NCI-H748 treated with DMSO at 0.1 percent for 48 hours (cell line): ENCODE measurements at regions not wholly inside any gene's neighbourhood (a gene's known extent, or its start where the extent isn't known, plus 50 kb on each side); places are given as distances from the start of the nearest gene placed in this dataset.

Source experiments
- DNase-seq: peaks from one replicate; lab custom pipeline; 2025; lab: John Stamatoyannopoulos, UW

GRCh38 chr9:119020730-119021333, 348.4 kb downstream of the BRINP1 start:
- no peak for DNase-seq

GRCh38 chr9:119026120-119026519, 343.1 kb downstream of the BRINP1 start:
- no peak for DNase-seq

DNA sequence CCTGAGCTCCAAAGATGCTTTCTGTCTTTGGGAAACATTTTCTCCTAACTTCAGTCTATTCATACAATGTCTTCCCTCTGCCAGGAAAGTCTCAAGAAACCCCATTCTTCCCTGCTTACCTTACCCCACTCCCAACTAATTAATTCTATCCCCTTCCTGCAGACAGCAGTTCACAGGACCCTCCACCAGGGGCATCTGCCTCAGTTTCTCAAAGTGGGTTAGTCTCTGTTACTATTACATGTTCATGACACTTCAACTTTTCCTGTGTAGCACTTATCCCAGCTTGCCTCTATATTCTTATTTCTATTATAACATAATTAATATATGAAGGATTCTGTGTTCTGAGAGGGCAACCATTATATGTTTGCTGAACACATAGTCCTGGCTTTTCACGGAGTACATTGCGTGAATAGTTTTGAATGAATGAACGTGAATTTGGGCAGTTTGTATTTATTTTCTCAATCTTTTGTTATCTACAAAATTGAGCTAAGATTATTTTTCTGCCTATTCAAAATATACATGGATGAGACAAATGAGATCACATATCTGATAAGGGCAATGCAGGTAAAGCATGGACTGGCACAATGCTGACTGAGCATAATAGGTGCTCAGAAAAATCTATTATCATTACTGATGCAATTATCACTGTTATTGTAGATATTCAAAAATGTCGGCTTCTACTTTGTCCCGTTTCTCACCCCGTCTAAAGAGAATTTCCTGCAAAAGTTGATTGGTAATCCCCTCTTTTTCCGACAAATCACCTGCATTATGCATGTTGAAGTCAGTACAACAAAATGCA, 341.1 kb downstream of the BRINP1 start:
- no peak for DNase-seq

GRCh38 chr9:119029886-119030285, 339.3 kb downstream of the BRINP1 start:
- no peak for DNase-seq

DNA sequence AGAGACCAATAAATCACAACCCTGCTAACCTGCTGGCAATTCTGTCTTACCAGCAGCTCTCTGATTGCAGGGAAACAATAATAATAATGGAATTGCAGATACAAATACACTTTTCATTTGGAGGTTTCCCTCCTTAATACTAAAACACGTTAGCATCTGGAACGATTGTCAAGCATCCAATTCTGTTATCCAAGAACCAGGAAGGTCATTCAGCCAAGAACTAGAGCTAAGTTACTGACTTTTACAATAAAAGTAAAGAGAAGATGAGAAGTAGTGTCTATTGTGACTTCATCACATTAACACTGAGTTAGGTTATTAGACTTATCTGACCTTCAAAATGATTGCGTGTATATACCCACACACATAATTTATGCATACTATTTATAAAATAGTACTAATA, 335.6 kb downstream of the BRINP1 start:
- no peak for DNase-seq

GRCh38 chr9:119036969-119037368, 332.3 kb downstream of the BRINP1 start:
- DNase-seq = no peak

GRCh38 chr9:119043996-119044395, 325.2 kb downstream of the BRINP1 start:
- DNase-seq = no peak

GRCh38 chr9:119044806-119045205, 324.4 kb downstream of the BRINP1 start:
- DNase-seq = no peak

DNA sequence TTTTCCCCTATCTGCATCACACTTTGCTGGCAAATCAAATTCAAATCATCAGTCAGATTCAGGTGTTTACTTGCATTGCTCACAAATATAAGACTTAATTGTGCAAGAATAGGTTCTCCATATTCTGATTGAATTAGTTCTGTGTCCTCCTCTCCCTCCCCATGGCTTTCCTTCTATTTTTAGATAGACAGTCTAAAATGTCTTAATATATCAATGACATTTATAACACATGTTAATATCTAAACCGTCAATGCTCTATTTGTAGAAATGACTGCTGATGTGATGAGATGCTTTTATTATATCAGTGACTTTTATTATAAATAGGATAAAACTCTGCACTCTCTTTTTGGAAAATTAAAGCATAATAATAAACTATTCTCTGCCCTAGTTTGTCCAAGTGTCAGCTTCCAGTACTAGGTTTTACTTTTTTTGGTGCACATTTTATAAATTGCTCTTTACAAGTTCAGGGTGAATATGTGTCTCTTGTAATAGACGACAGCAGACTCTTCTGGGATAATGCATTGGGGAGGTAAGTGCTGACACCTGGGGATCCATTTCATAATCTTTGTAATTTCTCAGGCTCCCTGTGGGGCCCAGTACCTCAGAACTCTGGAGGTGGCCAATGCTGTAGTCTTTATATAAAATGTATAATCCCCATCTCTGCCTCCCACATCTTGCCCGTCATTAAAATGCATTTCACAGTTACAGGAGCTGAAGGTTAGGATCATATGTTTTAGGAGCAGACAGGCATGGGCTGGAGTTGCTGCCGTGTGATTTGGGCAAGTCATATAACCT, 321.5 kb downstream of the BRINP1 start:
- DNase-seq = no peak

DNA sequence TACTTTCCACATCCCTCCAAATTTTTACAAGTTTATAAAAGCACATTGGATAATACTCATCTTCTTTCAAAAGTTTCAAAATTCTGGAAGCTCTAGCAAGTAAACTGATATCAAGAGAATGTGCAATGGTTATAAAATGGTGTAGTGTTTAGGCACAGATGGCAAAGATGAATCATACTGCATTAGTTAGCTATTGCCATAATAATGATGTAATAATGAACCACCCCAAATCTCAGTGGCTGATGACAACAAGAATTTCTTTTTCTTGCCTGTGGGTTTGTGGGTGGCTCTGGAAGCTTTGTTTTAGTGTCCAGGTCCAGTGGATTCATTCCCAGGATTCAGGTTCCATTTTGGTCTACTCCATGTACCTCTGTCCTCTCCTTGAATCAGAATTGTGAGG, 319.0 kb downstream of the BRINP1 start:
- DNase-seq = no peak

DNA sequence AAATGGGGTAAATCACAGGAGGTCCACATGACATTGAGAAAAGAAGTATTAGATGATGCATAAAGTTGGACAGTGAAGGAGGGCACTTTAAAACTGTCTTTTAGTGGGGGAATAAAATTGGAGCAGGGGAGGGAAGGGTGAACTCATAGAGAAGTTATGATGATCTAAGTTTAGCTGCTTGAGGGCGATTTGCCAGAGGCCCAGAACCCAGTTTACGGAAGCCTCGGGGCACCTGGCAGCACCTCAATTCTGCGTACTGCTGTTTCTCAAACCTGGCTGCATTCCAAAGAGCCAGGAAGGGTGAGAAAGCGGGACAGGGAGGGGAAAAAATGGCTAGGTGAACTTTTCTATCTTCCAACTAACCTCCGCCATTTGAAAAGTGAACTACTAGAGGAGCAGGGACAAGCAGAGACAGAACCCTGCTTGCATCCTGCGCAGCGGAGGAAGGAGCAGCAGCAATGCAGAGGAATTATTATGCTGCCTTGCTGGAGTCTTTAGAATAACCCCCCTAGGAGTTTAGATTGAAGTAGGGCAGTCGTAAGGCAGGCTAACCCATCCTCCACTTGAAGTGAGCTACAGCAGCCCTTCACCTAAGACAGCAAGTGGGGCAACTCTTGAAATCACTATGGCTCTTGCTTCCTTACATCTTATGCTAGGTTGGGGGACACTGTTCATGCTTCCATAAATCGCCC, 316.8 kb downstream of the BRINP1 start:
- no peak for DNase-seq

GRCh38 chr9:119053070-119053469, 316.2 kb downstream of the BRINP1 start:
- no peak for DNase-seq

GRCh38 chr9:119060629-119061385, 308.4 kb downstream of the BRINP1 start:
- DNase-seq = no peak

DNA sequence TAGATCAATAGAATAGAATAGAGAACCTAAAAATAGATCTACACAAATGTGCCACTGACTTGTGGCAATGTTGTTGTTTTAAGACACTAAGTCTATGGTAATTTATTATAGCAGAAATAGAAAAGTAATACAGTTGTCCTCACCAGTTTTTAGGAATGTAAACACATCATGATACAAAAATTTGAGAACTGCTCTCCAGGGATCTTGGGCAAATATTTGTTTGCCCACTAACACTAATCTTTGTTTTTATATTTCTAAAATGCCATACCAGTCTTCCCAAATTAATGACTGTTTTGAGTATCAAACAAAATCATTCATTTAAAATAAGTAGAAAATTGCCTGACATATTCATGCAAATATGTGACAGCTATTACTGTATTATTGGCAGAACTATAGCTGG, 297.6 kb downstream of the BRINP1 start:
- DNase-seq = no peak

GRCh38 chr9:119074017-119074416, 295.2 kb downstream of the BRINP1 start:
- no peak for DNase-seq

DNA sequence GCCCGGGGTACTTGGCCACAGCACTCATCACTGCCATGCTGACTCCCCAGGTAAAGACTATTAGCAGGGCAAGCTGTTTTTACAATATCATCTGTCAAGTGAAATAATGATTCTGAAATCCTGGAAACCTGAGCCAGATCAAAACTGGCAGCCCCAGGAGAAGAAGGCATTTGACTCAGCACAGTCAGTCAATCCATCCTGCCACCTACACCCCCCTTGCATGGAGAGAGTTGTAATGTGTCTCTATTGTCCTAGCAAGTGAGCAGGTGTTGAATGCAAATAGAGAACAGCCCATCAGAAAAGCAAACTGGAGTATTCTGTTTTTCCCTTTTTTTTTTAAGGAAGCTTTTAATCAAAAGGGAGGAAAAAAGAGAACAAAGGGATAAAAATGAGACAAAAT, 291.2 kb downstream of the BRINP1 start:
- peak; percentile 88 for DNase-seq

DNA sequence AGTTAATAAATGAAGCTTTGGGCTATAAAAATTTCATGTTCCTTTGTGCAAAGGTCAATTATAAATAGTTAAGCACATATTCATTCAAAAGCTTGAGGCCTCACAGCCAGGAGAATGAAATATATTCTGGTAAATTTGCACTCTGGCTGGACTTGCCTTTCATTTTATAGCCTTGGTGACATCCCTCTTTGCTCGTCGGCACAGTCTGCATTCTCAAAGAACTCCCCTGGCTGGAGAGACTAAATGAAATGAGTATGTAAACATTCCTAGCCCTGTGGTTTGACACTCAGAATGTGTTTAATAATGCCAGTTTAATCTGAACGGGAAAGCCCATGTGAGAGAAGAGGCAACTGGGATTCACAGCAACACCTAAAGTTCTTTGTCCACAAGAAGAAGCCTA, 285.6 kb downstream of the BRINP1 start:
- DNase-seq = peak; percentile 58

- no peak for DNase-seq
Measured at GRCh38 chr9:119086590-119086989, 282.6 kb downstream of the BRINP1 start.

GRCh38 chr9:119088002-119088547, 281.2 kb downstream of the BRINP1 start:
- DNase-seq = peak; percentile 99

GRCh38 chr9:119091074-119091473, 278.2 kb downstream of the BRINP1 start:
- DNase-seq = no peak

DNA sequence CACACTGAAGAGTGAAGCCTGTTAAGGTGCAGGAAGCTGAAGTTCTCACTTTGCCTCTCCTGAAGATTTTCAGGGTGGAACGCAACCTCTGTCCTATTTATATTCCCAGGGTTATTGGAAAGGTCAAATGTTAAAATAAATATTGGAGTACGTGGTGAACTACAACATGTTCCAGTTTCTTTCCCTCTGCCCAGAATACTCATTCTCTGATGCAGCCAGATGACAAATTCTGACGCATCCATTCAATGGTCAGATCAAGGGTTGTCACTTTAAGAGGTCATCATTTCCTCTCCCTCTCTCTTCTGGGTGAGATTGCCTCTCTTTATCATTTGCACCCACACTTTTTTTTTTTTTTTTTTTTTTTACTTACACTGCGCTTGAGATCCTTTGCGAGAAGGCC, 277.1 kb downstream of the BRINP1 start:
- no peak for DNase-seq
